MM.1S (cell line): ENCODE measurements at regions not wholly inside any gene's neighbourhood (a gene's known extent, or its start where the extent isn't known, plus 50 kb on each side); places are given as distances from the start of the nearest gene placed in this dataset.

ENCODE experiments used
- EZH2 ChIP-seq: fragments of 300-600 bp; sonication (generic); optimal IDR thresholded peaks from 2 replicates; pipeline ENCODE3; 2017; ENCODE audit warnings: low read depth, mild to moderate bottlenecking, antibody characterized with exemption, low read length, mixed read lengths
- EZH2phosphoT487 ChIP-seq: fragments of 300-600 bp; sonication (generic); IDR thresholded peaks from 2 replicates; pipeline ENCODE4 v1.6.1; 2018; ENCODE audit warnings: antibody characterized with exemption, low read length
- TF ChIP-seq, protein P1 (sequence below): fragments of 300-600 bp; sonication (generic); IDR thresholded peaks from 2 replicates; pipeline ENCODE4 v1.5.1; 2016; ENCODE audit warnings: antibody characterized with exemption, low read length, mixed read lengths

DNA sequence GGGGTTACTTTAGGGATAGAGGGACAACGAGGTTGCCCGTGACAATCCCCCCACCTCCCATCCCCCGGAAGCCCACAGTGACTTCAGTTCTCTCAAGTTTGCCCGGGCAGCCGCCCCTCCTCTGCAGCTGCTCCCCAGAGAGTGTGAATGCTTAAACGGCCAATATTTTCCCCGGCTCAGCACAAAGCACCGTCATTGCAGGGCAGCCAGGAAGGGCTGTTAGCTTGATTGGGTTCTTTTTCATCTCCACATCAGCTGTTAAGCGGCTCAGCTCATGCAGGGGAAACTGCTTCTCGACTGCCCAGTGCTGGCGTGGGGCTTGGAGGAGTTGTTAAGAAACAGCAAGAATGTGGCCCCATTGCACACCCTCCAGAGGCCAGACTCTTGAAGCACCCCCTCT is 120.5 kb upstream of the NCOR2 start:
- TF ChIP-seq, protein P1, sequence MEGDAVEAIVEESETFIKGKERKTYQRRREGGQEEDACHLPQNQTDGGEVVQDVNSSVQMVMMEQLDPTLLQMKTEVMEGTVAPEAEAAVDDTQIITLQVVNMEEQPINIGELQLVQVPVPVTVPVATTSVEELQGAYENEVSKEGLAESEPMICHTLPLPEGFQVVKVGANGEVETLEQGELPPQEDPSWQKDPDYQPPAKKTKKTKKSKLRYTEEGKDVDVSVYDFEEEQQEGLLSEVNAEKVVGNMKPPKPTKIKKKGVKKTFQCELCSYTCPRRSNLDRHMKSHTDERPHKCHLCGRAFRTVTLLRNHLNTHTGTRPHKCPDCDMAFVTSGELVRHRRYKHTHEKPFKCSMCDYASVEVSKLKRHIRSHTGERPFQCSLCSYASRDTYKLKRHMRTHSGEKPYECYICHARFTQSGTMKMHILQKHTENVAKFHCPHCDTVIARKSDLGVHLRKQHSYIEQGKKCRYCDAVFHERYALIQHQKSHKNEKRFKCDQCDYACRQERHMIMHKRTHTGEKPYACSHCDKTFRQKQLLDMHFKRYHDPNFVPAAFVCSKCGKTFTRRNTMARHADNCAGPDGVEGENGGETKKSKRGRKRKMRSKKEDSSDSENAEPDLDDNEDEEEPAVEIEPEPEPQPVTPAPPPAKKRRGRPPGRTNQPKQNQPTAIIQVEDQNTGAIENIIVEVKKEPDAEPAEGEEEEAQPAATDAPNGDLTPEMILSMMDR = no peak
- TF ChIP-seq EZH2phosphoT487 = no peak
- TF ChIP-seq EZH2 = no peak
